CD4-positive, alpha-beta T cell (primary cell): ENCODE measurements at regions not wholly inside any gene's neighbourhood (a gene's known extent, or its start where the extent isn't known, plus 50 kb on each side); places are given as distances from the start of the nearest gene placed in this dataset.
"Not testable (repeated sequence)": the region's sequence is repeated elsewhere in the genome, so short reads cannot be mapped to it uniquely, and the experiment has no call there.

Experiments
- ATAC-seq: fragments of 200-7000 bp; cut with Tn5 transposase; one replicate; pipeline ENCODE4 v1.10.0; 2022; ENCODE audit warnings: mild to moderate bottlenecking; ENCODE audit not compliant: poor library complexity
- CTCF ChIA-PET: fragments of 350-600 bp; sonication (Branson Sonifier 250); formaldehyde crosslinking; loops from one replicate; lab custom pipeline; 2021; ENCODE audit warnings: antibody characterized with exemption, inconsistent platforms; lab: Charles Lee
- POLR2A ChIA-PET: fragments of 350-600 bp; sonication (Branson Sonifier 250); formaldehyde crosslinking; loops from one replicate; lab custom pipeline; 2021; ENCODE audit warnings: antibody characterized with exemption, inconsistent platforms; lab: Charles Lee
- DNase-seq, 14 experiments: peaks; one replicate each; pipeline ENCODE4 v3.0.0-alpha.2; 2013 to 2020; ENCODE audit warnings: mixed read lengths in 2 of 14
- H3K27ac ChIP-seq, 2 donors: one replicate each; pipeline versions ENCODE4 v1.5.1 to v1.7.0; 2013; ENCODE audit warnings: low read length in 2 of 2, low read depth in 1 of 2, mild to moderate bottlenecking in 1 of 2
- H3K27me3 ChIP-seq, 2 experiments: 1 replicate in 1 of 2; 2 replicates in 1 of 2; pipeline versions ENCODE4 v1.6.1 to v1.7.0; 2013; ENCODE audit warnings: low read length in 2 of 2, control low read depth in 1 of 2, mild to moderate bottlenecking in 1 of 2, moderate library complexity in 1 of 2; ENCODE audit not compliant: insufficient read depth in 2 of 2, control insufficient read depth in 1 of 2
- H3K36me3 ChIP-seq: one replicate; pipeline ENCODE4 v1.6.1; 2013; ENCODE audit warnings: low read length, control low read depth; ENCODE audit not compliant: insufficient read depth
- H3K4me1 ChIP-seq: one replicate; pipeline ENCODE4 v1.6.1; 2013; ENCODE audit warnings: low read length, control low read depth; ENCODE audit not compliant: insufficient read depth
- H3K4me3 ChIP-seq: one replicate; pipeline ENCODE4 v1.5.1; 2013; ENCODE audit warnings: mild to moderate bottlenecking, low read length, moderate library complexity
- H3K9me3 ChIP-seq, 2 experiments: 1 replicate in 1 of 2; 2 replicates in 1 of 2; pipeline versions ENCODE4 v1.6.1 to v1.7.0; 2013; ENCODE audit warnings: low read length in 2 of 2, mild to moderate bottlenecking in 2 of 2, control low read depth in 1 of 2, moderate library complexity in 1 of 2; ENCODE audit not compliant: control insufficient read depth in 1 of 2, insufficient read depth in 1 of 2
- H3K27ac Mint-ChIP-seq: one replicate; pipeline ENCODE4 v1.8.0; 2020; ENCODE audit warnings: mixed read lengths
- H3K27me3 Mint-ChIP-seq: one replicate; pipeline ENCODE4 v1.8.0; 2021; ENCODE audit warnings: mixed read lengths
- H3K36me3 Mint-ChIP-seq: one replicate; pipeline ENCODE4 v1.8.0; 2021; ENCODE audit warnings: low read depth, mixed read lengths
- H3K4me1 Mint-ChIP-seq: one replicate; pipeline ENCODE4 v1.8.0; 2021; ENCODE audit warnings: low read depth, mixed read lengths
- H3K4me3 Mint-ChIP-seq: one replicate; pipeline ENCODE4 v1.8.0; 2020; ENCODE audit warnings: mild to moderate bottlenecking, mixed read lengths
- H3K9me3 Mint-ChIP-seq: one replicate; pipeline ENCODE4 v1.8.0; 2020; ENCODE audit warnings: mixed read lengths
- CTCF ChIP-seq: fragments of 200-600 bp; IDR thresholded peaks from one replicate; pipeline ENCODE4 v1.8.0; 2022; ENCODE audit warnings: antibody characterized with exemption, mild to moderate bottlenecking
- intact Hi-C, 2 experiments: fragments of 100-400 bp; cut with DNase I in 1 of 2; cut with micrococcal nuclease in 1 of 2; formaldehyde crosslinking; loops; one replicate each; pipeline versions ENCODE4 v1.15.1 to v1.9.0; 2023 to 2025; cut with DNase I, micrococcal nuclease

GRCh38 chr17:27180322-27180721 lies 113.6 kb upstream of the WSB1 start:
- POLR2A ChIA-PET, result interaction anchor here (0.5 kb wide), 1 partner anchor 12 kb away, joined by 3 read pairs; no protein-coding TSS in a partner anchor
- intact Hi-C loops, result no loop called here
- no peak for ATAC-seq

GRCh38 chr17:27181379-27181925 lies 112.5 kb upstream of the WSB1 start:
- H3K4me1 Mint-ChIP-seq, H3K27me3 ChIP-seq, H3K4me1 ChIP-seq, H3K36me3 ChIP-seq, CTCF ChIA-PET, intact Hi-C loops, POLR2A ChIA-PET, DNase-seq, H3K4me3 ChIP-seq, H3K27me3 Mint-ChIP-seq, H3K27ac ChIP-seq, H3K27ac Mint-ChIP-seq, ATAC-seq, H3K4me3 Mint-ChIP-seq: not testable (repeated sequence)
- H3K9me3 Mint-ChIP-seq, result peaks cover 11% of the 10 kb centered on the region
- H3K9me3 ChIP-seq, result peaks cover 0 to 22% of the 10 kb centered on the region in 2 experiments
- peaks cover 25% of the 10 kb centered on the region for H3K36me3 Mint-ChIP-seq

More at GRCh38 chr17:27180322-27180721, 113.6 kb upstream of the WSB1 start:
- Mint-ChIP-seq H3K4me3 (no peak overlapping the region), H3K4me1 (no peaks in the 10 kb centered on the region), H3K27ac (no peak overlapping the region), H3K36me3 (peaks cover 25% of the 10 kb centered on the region), H3K27me3 (no peaks in the 10 kb centered on the region), H3K9me3 (peaks cover 11% of the 10 kb centered on the region)
- no peak for DNase-seq
- CTCF ChIA-PET, result no interaction called here
- no peaks in the 10 kb centered on the region for H3K36me3 ChIP-seq
- no peak overlapping the region for H3K27ac ChIP-seq
- no peaks in the 10 kb centered on the region for H3K4me1 ChIP-seq
- H3K9me3 ChIP-seq, result peaks cover 0 to 22% of the 10 kb centered on the region in 2 experiments
- TF ChIP-seq CTCF, result no peak
- no peaks in the 10 kb centered on the region for H3K27me3 ChIP-seq
- no peak overlapping the region for H3K4me3 ChIP-seq

- H3K4me3 ChIP-seq, result no peak overlapping the region
- DNase-seq, result no peak
- H3K9me3 ChIP-seq, result peaks cover 0 to 22% of the 10 kb centered on the region in 2 experiments
- no peaks in the 10 kb centered on the region for H3K27me3 ChIP-seq
- Mint-ChIP-seq H3K27me3 (no peaks in the 10 kb centered on the region), H3K27ac (no peak overlapping the region), H3K9me3 (peaks cover 11% of the 10 kb centered on the region), H3K36me3 (peaks cover 25% of the 10 kb centered on the region), H3K4me3 (no peak overlapping the region), H3K4me1 (no peaks in the 10 kb centered on the region)
- no peak for ATAC-seq
- POLR2A ChIA-PET, result no interaction called here
- CTCF ChIA-PET, result no interaction called here
- H3K4me1 ChIP-seq, result no peaks in the 10 kb centered on the region
- intact Hi-C loops, result no loop called here
- TF ChIP-seq CTCF, result no peak
- no peaks in the 10 kb centered on the region for H3K36me3 ChIP-seq
- H3K27ac ChIP-seq, result no peak overlapping the region
These were observed 112.0 kb upstream of the WSB1 start for GRCh38 chr17:27181935-27182334.

- intact Hi-C loops, H3K4me3 ChIP-seq, H3K27ac ChIP-seq, H3K4me1 Mint-ChIP-seq, H3K27me3 Mint-ChIP-seq, H3K36me3 ChIP-seq, H3K9me3 Mint-ChIP-seq, H3K4me1 ChIP-seq, H3K9me3 ChIP-seq, POLR2A ChIA-PET, ATAC-seq, H3K4me3 Mint-ChIP-seq, CTCF ChIA-PET, H3K36me3 Mint-ChIP-seq, H3K27ac Mint-ChIP-seq, H3K27me3 ChIP-seq: not testable (repeated sequence)
- peak in 1 of 14 experiments; percentile 20 for DNase-seq
These were observed 96.4 kb upstream of the WSB1 start for GRCh38 chr17:27197505-27197904.
